ENCODE measurements at regions not wholly inside any gene's neighbourhood (a gene's known extent, or its start where the extent isn't known, plus 50 kb on each side); places are given as distances from the start of the nearest gene placed in this dataset.

DNA sequence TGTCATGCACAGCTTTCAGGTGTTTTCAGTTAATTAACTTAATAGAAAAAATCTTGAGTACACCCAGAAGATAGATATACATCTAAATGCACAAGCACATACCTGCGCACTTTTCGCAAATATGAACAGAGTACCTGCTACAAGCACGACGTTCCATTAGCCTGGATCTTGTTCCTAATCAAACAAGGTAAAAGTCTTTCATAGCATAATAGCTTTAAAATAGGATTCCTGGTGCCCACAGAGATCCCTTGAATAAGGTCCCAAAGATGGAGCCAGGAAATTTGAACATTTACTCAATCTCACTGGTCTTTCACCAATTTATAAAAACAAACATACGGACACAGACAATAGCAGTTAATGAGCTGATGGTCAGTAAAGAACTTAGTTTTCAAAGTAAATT lies 689.8 kb upstream of the CHORDC1 start:
- DNase-seq = no peak

DNA sequence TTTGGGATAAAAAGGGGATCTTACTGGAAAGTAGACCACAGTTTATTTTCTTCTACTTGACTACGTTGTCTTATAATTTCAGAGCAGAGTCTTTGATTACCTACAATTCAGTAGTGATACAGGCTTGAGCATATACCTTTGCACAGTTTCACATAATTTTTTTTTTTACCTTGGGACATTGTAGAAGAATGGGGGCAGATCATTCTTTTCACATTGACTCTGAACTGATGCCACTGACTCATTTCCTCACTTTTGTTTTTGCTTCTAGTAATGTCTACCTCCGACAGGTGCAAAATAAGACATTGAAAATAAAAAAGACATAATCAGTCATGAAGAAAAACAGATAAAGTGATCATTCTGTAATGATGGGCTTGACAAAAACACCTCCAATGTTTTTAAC lies 688.3 kb upstream of the CHORDC1 start:
- DNase-seq = no peak

DNA sequence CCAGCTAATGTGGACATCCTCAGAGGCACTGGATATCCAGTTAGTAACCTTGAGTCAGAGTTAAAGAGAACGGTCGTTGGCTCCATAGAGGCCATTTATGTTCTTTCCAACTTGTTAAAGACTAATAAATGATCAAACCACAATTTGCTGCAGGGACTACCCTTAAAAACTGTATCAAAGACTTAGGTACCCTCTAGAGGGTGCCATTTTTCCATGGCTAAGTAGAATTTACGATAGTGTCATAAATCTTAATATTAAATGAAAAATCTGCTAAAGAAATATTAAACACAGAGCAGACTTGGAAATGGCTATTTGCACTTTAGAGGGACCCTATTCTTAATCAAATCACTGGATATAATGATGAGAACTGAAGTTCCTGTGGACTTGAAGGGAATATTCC lies 685.2 kb upstream of the CHORDC1 start:
- DNase-seq = no peak

DNA sequence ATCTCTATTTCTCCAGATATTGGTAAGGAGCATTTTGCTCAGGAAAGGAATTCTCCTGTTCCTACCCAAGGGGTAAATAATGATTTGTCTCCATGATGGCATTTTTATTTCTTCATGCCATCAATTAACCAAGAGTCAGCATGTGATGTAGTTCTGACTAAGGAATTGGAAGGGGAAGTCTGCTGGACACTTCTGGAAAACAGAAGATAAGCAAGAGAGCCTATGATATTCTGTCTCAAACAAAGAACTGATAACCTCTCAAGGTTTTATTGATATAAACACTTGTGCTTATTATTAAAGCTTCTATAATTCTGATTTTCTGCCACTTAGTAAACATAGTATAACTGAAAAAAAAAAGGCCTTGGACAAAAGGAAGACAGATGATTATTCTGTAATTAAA lies 673.0 kb upstream of the CHORDC1 start:
- no peak for DNase-seq

DNA sequence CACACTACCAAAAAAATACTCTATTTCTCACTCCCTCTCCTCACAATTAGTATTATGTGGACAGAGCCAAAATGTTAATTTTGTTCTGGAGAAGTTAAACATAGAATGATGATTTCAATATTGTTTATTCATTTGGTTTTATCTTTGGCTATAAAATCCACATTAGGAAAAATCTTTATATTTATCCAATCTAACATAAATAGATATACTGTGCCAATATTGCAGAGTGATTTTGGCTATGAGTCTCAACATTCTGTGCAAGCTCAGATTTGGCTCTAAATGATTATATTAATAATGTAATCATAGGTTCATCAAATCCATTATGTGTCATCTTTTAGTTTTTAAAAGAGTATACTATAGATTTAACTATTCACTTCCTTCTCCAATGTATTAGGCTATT lies 667.5 kb upstream of the CHORDC1 start:
- DNase-seq = no peak

DNA sequence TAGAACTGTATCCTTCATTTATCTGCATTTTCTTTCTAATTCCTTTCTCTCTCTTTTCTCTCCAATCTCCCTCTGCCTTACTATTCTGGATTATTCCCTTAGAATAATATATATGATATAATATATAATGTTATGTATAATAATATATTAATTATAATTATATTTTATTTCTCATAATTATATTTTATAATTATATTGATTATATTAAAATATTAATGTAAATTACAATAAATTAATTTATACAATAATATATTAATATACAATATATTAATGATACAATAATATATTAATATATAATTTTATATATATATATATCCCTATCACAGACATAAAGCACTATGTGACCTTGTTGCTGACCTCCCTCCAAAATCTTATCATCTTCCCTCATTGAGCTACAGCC lies 661.3 kb upstream of the CHORDC1 start:
- DNase-seq = no peak

DNA sequence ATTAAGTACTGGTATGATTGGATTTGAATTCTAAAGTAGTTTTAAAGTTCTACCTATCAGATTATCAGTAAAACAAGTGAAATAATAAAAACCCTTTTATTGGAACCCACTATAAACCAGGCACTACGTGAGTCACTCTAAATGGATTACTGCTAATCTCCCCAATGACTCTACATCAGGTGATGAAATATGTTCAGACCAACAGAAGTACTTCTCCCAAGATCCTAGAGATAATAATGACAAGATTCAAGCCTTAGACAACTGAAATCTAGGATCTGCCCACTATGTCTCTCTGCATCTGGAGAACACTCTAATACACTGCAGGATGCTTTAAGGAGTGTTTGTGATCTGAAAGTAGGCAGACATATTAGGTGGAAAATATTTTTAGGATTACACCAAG lies 652.1 kb upstream of the CHORDC1 start:
- no peak for DNase-seq

DNA sequence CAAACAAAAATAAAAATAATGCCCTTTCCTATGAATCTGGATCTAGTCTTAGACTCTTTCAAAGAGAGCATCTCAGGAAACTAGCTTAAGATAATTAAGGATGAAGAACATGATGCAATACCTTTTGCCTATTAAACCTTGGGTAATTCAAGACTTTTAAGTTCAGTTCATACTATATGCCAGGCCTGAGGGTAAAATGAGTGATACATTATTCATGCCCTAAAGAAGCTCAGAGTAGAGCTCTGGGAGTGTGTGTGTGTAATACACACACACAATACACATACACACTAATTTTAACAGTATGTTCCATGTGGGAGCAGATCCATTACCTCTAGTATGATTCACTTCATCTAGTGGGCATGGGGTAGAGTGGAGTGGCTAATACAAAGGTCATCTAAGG lies 651.4 kb upstream of the CHORDC1 start:
- DNase-seq = no peak

DNA sequence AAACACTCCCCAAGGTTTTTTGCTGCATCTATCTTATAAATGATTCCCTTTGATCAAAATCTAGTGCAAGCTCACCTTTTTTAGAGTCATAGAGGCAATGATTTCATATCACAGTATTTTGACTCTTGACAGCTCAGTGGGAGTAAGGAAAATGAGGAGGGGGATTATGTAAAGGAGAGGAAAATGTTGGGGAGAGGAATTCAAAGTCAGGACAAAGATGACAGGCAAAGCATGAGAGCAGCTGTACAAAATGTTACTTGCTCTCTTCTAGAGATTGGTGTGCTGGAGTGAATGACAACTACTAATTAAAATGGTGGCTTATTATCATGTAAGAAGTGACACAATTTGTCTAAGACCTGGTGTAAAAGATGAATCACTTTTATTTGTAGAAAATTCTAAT lies 644.6 kb upstream of the CHORDC1 start:
- DNase-seq = no peak

DNA sequence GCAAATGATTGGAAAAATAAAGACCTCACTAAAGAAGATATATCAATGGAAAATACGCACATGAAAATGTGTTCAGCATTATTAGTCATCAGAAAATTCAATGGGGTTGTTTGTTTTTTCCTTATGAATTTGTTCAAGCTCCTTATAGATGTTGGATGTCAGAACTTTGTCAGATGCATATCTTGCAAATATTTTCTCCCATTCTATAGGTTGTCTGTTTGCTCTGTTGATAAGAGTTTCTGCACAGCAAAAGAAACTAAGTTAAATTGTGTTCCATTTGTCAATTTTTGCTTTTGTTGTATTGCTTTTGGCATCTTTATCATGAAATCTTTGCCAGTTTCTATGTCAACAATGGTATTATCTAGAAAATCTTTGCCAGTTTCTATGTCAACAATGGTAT lies 633.9 kb upstream of the CHORDC1 start:
- no peak for DNase-seq

DNA sequence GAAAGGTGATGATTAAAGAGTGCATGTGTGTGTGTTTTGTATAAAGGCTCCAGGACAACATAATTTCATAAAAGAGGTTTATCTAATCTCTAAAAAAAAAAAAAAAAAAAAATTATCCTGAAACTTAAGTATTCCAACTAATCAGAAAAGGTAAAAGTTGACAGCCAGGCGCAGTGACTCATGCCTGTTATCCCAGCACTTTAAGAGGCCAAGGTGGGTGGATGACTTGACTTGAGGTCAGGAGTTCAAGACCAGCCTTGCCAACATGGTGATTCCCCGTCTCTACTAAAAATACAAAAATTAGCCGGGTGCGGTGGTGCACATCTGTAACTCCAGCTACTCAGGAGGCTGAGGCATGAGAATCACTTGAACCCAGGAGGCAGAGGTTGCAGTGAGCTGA lies 632.7 kb upstream of the CHORDC1 start:
- no peak for DNase-seq

DNA sequence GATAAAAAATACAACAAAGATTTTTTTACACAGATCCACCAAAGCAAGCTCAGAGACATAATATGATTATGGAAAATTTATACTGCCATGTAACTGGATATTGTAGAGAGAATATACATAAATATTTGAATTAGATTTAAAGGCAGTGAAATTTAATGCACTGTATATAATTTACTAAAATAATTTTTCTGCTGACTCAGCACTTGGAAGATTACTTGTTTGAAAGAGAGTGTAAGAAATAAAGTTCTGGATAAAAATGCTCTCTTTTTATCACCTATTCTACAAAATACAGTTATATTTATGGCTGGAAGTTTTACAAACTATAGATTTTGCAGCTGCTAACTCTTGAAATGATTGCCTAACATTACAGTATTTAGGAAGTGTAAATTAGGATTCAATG lies 628.3 kb upstream of the CHORDC1 start:
- DNase-seq = no peak

DNA sequence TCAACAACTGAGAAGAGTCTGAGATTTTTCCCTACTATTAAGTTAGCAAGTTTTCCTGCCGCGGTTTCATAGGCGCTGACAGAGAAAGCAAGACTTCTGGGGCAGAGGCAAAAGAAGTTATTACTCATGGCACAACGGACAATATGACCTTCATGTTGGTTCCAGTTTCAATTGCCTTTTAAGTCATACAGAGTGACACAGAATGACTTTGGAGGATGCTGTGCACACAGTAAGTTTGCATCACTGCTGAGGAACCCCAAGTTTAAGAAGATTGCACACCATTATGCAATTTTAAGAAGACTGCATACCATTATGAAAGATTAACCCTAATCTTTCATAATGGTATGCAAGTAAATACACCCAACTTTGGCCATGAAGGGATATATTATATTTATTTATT lies 626.5 kb upstream of the CHORDC1 start:
- DNase-seq = no peak

DNA sequence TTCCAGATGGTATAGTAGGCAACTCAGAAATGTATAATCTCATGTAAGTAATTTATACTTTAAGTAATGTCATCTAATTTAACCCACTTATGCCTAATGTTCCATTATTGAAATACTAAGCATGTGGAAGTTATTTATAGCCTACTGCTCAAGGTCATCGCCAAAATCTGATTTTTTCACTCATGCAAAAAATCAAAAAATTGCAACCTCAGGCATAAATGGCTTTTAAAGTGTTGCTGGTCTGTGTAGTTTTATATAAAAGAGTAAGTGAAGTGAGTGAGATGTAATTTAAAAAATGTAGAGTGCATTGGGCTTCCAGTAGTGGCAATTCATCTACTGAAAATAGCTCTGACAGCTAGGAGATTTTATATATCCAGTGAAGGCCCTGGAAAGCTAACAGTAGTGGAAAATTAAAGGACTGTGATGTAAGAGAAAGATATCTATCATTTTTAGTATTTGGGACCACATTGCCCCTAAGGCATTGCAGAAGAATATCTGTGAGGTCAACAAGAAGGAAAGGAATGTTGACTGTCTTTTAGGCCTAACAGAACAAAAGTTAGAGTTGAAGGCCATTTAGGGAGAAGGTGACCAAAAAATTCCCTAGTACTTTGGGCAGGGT lies 624.5 kb upstream of the CHORDC1 start:
- no peak for DNase-seq

DNA sequence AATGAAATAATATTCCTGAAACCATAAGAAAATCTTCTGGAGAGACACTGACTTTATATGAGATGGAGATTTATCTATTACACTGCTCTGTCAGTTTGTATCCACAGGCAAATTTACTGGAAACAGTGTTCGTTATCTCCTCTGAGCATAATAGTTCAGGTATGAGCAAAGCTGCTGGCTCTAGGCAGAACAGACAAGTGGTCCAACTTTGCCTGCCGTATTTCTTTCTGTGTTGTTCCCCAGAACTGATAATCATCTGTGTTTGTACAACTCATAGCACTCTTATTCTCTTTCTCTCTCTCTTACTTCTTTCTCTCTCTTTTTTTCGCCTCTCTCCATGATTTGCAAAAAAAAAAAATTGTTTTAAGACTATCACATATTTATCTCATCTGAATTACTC lies 623.8 kb upstream of the CHORDC1 start:
- DNase-seq = no peak

DNA sequence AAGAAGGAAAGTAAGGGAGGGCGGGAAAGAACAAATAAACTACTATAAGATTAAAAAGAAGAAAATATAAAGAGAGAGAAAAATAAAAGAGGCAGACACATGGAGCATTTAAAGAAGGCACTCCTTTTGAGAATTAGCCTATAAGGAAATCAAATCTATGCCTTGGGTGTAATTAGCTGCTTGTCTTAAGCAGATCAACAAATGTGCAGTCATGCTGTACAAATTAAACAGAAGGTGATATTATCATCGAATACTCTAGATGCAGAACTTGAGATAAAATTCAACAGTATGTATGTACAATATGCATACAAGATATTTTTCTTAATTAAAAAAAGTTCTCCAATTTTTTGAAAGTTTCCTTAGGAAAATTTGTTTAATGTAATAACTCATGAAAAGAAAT lies 623.0 kb upstream of the CHORDC1 start:
- no peak for DNase-seq

DNA sequence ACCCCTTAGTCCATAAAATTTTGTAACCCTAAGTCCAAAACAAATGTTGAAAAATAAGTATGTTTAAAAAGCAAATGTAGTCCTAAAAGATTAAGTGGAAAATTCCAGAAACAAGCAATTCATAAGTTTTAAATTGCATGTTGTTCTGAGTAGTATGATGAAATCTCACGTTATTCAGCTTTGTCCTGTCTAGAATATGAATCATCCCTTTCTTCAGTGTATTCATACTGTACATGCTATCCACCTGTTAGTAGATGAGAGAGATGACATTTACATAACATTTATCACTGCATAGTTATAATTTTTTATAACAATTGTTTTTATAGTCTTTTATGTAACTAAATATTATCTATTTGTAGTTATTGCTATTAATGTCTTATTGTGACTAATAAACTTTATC lies 622.3 kb upstream of the CHORDC1 start:
- DNase-seq = no peak

DNA sequence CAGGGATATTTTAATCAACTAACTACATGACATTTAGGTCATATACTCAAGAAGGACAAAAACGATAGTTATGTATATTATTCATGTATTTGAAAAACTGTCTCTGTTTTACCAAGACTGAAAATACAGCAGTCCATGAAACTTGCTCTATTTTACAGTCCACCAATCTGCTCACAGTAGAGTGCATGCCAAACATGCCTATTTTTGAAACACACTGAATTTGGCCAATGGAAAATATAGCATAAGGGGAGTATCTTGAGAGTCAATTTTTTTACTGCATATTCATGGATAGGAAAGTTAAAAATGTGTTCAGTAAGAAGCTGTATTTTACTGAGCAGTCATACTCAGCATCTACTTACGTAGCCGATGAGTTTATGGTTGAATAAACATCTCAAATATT lies 621.2 kb upstream of the CHORDC1 start:
- no peak for DNase-seq

DNA sequence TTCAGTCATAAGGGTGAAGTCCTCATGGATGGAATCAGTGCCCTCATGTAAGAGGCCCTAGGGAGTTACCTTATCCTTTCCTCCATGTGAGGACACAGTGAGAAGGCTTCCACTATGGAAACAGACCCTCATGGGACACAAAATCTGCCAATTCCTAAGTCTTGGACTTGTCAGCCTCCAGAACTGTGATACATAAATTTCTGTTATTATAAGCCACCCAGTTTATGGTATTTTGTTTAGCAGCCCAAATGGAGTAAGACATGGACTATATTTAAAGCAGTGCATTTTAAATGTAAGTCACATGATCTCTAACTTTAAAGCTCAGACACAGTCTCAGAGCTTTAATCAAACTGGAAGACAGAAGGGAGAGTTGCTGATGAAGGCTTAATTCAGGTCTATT lies 619.8 kb upstream of the CHORDC1 start:
- DNase-seq = no peak

DNA sequence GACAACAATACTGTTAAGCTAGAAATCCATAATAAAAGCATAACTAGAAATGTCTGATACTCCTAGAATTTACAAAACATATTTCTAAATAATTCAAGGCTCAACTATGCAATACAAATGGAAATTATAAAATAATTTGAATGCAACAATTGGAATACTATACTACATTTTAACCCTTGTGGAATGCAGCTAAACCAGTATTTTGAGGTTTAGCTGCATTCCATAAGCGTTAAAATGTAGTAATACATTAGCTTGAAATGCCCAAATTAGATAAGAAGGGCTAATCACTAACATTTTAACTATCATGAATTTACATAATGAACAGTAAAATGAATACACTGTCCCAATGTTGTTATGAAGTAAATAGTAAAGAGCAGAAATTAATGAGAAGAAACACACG lies 617.2 kb upstream of the CHORDC1 start:
- no peak for DNase-seq

DNA sequence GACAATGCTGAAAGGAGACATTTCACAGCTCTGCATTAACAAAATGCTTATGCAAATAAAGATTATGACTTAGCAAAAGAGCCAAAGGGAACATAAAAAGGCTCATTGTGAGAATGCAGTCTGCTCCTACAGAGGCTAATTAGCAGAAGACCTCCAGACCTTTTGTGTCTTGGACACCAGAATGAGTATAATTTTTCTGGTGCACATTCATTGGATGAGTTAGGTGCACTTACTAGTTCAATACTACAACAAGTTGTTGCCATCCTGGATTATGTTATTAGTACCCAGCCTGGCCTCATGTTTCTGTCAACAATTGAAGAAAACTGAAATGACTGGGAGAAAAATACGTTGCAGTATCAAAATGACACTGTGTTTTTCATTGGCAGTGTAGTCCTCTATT lies 613.2 kb upstream of the CHORDC1 start:
- DNase-seq = no peak

DNA sequence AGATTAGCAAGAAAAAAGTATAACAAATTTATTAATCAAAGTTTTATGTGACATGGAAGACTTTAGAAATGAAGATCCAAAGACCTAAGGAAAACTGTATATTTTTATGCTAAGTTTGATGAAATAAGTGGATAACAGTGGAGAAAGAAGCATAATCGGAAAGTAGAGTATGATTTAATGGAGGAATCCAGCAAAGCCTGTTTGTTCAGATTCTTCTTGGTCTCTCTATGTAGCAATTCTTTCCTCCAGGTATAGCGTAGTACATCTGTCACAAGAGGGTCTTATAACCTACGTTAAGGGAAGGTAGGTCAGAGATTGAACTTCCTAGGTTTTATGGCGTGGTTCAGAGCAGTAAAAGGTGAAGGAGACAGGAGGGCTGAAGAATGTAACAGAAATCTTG lies 600.6 kb upstream of the CHORDC1 start:
- no peak for DNase-seq

DNA sequence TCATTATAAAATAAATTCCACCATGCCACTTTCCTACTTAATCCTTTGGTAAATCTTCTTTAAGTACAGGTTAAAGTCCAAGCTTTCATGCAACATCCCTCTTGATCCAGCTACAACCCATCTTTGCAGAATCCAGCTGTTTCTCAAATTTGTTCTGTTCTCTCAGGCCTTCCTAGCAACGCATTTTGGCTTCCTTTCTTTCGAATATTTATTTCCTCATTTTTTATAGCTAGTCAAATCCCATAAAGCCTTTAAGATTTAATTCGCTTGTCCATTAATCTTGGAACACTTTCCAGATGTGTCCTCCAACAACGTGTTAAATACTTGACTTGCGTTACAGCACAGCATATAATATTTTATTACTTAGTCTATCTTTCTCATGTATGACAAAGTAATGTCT lies 600.1 kb upstream of the CHORDC1 start:
- DNase-seq = no peak

DNA sequence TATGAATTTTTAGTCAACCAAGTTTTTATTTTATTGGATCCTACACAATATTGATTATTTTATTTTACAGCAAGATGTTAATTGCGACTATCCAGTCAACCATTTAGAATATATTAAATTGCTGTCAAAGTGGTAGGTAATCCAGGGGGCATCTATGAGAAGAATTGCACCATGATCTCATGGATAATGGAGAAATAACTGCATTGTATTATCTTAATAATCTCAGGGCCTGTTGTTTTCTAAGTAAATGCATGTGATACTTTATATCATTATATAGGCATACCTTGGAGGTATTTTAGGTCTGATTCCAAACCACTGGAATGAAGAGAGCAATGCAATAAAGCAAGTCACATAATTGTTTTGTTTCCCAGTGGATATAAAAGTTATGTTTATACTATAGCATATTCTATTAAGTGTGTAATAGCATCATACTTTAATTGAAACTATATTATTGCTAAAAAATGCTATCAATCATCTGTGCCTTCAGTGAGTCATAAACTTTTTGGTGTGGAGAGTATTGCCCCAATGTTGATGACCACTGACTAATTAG lies 595.4 kb upstream of the CHORDC1 start:
- DNase-seq = no peak

DNA sequence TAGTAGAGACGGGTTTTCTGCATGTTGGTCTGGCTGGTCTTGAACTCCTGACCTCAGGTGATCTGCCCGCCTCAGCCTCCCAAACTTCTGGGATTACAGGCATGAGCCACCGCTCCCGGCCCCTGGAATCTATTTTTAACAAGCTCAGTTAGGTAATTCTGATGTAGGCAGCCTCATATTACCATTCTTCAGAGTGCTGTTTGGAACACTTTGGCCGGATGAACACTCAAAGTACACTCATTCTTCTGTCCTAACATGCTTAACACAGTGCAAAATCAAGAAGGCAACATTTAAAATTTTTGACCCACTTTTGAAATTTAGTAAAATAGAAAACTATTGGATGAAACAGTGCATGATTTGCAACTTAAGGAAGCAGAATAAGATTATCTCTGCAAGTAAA lies 586.7 kb upstream of the CHORDC1 start:
- no peak for DNase-seq

DNA sequence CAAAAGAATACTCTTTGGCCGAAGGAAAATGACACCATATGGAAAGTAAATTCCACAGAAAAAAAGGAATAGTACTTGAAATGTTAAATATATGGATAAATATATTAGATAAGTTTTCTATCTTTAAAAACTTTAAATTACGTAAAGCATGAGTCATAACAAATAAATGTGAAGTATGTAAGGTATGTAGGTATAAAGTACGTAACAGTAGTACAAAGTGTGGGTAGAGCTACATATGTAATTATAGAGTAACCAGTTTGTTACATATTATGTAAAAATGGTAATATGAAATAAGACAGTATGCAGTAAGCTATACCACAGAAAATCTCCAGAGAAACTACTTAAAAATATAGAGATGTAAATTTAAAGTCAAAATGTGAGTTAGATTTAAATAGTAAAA lies 582.3 kb upstream of the CHORDC1 start:
- DNase-seq = no peak
